GM13977 (cell line): ENCODE measurements at regions not wholly inside any gene's neighbourhood (a gene's known extent, or its start where the extent isn't known, plus 50 kb on each side); places are given as distances from the start of the nearest gene placed in this dataset.

Source experiments
- DNase-seq: peaks from one replicate; pipeline ENCODE4 v3.0.0; 2012; ENCODE audit warnings: low spot score
- CTCF ChIP-seq: IDR thresholded peaks from 2 replicates; pipeline ENCODE4 v1.5.1; 2012; ENCODE audit warnings: mild to moderate bottlenecking, control low read depth; ENCODE audit not compliant: insufficient read depth; ENCODE audit errors: extremely low read depth, missing control alignments
- in situ Hi-C: fragments of 300-500 bp; cut with MboI; formaldehyde crosslinking; loops from one replicate; pipeline ENCODE4 v1.12.0; 2022; ENCODE audit warnings: low sequenced_read_pairs, low pct_unique_long_range_greater_than_20kb, mixed read lengths, inconsistent platforms; ENCODE audit not compliant: unreplicated experiment

GRCh38 chr3:84904816-84905555 lies 53.8 kb upstream of the CADM2 start:
- in situ Hi-C loops, result no loop called here
- no peak for TF ChIP-seq CTCF
- no peak for DNase-seq

- no peak for DNase-seq
- in situ Hi-C loops, result no loop called here
These were observed 53.3 kb upstream of the CADM2 start for GRCh38 chr3:84905556-84905920.

GRCh38 chr3:84906065-84906464 lies 52.7 kb upstream of the CADM2 start:
- in situ Hi-C loops, result no loop called here
- DNase-seq, result no peak
- TF ChIP-seq CTCF, result no peak

More at GRCh38 chr3:84905556-84905920, 53.3 kb upstream of the CADM2 start:
- TF ChIP-seq CTCF, result no peak
